Cardiac fibroblast (primary cell): ENCODE measurements at regions not wholly inside any gene's neighbourhood (a gene's known extent, or its start where the extent isn't known, plus 50 kb on each side); places are given as distances from the start of the nearest gene placed in this dataset.

Source experiments
- DNase-seq, 2 donors: peaks; one replicate each; pipeline versions ENCODE4 v3.0.0 to v3.0.0-alpha.2; 2010; ENCODE audit warnings: low read depth in 2 of 2
- H3K4me3 ChIP-seq, 2 donors: replicated peaks in 1 of 2; 1 replicate in 1 of 2; 2 replicates in 1 of 2; pipeline ENCODE4 v1.5.1; 2011; ENCODE audit warnings: low read depth in 2 of 2, low read length in 2 of 2, mild to moderate bottlenecking in 2 of 2, moderate library complexity in 1 of 2
- CTCF ChIP-seq: IDR thresholded peaks from one replicate; pipeline ENCODE4 v1.5.1; 2011; ENCODE audit warnings: low read depth, mild to moderate bottlenecking, low read length, inconsistent platforms

- peak; percentile 50 to 89 for DNase-seq
- TF ChIP-seq CTCF, result no peak
- no peak overlapping the region for H3K4me3 ChIP-seq
Observed at GRCh38 chr13:79659121-79659521, 178.2 kb downstream of the NDFIP2 start.

GRCh38 chr13:79658333-79658975 is 177.5 kb downstream of the NDFIP2 start:
- TF ChIP-seq CTCF, result no peak
- no peak overlapping the region for H3K4me3 ChIP-seq
- DNase-seq, result no peak

- H3K4me3 ChIP-seq, result no peak overlapping the region
- TF ChIP-seq CTCF, result no peak
- DNase-seq, result no peak
Observed at GRCh38 chr13:79655509-79655908, 174.6 kb downstream of the NDFIP2 start.

- no peak for DNase-seq
- no peak overlapping the region for H3K4me3 ChIP-seq
- TF ChIP-seq CTCF, result no peak
Observed at GRCh38 chr13:79654520-79654919, 173.6 kb downstream of the NDFIP2 start.

- no peak for DNase-seq
- TF ChIP-seq CTCF, result no peak
- no peak overlapping the region for H3K4me3 ChIP-seq
Observed at GRCh38 chr13:79650688-79651087, 169.7 kb downstream of the NDFIP2 start.

GRCh38 chr13:79648191-79648590 is 167.2 kb downstream of the NDFIP2 start:
- no peak for TF ChIP-seq CTCF
- no peak for DNase-seq
- no peak overlapping the region for H3K4me3 ChIP-seq

- no peak for TF ChIP-seq CTCF
- no peak overlapping the region for H3K4me3 ChIP-seq
- peak in 1 of 2 donors; percentile 10 for DNase-seq
Observed at GRCh38 chr13:79647533-79647932, 166.6 kb downstream of the NDFIP2 start.
